ENCODE measurements at regions not wholly inside any gene's neighbourhood (a gene's known extent, or its start where the extent isn't known, plus 50 kb on each side); places are given as distances from the start of the nearest gene placed in this dataset.

DNA sequence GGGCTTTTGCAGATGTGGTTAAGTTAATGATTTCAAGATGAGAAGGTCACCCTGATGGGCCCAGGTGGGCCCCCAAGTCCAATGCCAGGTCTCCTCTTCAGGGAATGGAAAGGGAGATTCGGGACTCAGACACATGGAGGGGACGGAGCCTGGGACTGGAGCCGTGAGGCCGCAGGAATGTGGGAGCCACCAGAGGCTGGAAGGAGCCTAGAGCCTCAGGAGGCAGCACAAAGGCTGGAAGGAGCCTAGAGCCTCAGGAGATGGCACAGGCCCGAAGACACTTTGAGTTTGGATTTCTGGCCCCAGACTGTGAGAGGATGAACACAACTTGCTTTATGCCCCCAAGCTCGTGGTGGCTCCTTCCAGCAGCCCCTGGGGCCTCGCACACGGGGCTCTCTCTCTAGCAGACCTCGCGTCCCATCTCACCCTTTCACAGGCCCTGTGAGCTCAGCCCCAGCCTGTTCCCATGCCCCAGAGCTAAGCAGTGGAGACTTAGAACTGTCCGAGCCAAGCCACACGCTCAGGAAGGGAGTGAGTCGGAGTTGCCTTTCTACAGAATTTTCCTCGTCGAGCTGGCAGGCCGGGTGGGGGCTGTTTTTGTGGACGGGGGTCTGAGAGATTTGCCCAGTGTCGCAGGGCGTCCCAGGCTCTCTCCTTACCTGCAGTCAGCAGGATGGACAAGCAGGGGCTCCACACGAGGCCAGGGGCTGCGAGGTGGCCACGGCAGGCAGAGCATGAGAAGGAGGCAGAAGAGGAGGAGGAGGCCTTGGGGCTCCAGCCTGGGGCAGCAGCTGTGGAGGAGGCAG, 937.6 kb downstream of the BRD1 start:
- no peak for TF ChIP-seq CTCF (conservative IDR thresholded peaks at IDR 0.05; ENCODE audit: low read depth, low read length)
- no peak for TF ChIP-seq POLR2A (IDR thresholded peaks at IDR 0.05; ENCODE audit: low read depth, low read length)
- TF ChIP-seq, protein P1, sequence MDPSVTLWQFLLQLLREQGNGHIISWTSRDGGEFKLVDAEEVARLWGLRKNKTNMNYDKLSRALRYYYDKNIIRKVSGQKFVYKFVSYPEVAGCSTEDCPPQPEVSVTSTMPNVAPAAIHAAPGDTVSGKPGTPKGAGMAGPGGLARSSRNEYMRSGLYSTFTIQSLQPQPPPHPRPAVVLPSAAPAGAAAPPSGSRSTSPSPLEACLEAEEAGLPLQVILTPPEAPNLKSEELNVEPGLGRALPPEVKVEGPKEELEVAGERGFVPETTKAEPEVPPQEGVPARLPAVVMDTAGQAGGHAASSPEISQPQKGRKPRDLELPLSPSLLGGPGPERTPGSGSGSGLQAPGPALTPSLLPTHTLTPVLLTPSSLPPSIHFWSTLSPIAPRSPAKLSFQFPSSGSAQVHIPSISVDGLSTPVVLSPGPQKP (IDR thresholded peaks at IDR 0.05; ENCODE audit: borderline replicate concordance, low read depth, low read length), result no peak
- no peak for TF ChIP-seq RFX5 (IDR thresholded peaks at IDR 0.05; ENCODE audit: low read depth, low read length)
- TF ChIP-seq BHLHE40 (IDR thresholded peaks at IDR 0.05; ENCODE audit: low read depth, low read length), result no peak
- no peak for TF ChIP-seq MXI1 (IDR thresholded peaks at IDR 0.05; ENCODE audit: borderline replicate concordance, low read depth, low read length)
- TF ChIP-seq RAD21 (IDR thresholded peaks at IDR 0.05; ENCODE audit: low read length), result no peak
- no peak for TF ChIP-seq FOS (IDR thresholded peaks at IDR 0.05; ENCODE audit: low read depth, low read length)
- TF ChIP-seq MAZ (IDR thresholded peaks at IDR 0.05; ENCODE audit: borderline replicate concordance, low read depth, low read length), result no peak
- no peak for TF ChIP-seq CHD1 (IDR thresholded peaks at IDR 0.05; ENCODE audit: low read depth, low read length)

All from IMR-90 (cell line).